C4-2B (cell line): ENCODE measurements at regions not wholly inside any gene's neighbourhood (a gene's known extent, or its start where the extent isn't known, plus 50 kb on each side); places are given as distances from the start of the nearest gene placed in this dataset.
A peak's percentile ranks its signal among the peaks of the same experiment; 100 is the strongest.

Source experiments
- H3K27ac ChIP-seq: fragments of 450-650 bp; 2 replicates; pipeline ENCODE4 v1.5.1; 2017
- ZFX ChIP-seq: fragments of 450-650 bp; IDR thresholded peaks from 2 replicates; pipeline ENCODE4 v1.6.1; 2017
- TF ChIP-seq, protein P1 (sequence below): fragments of 450-650 bp; conservative IDR thresholded peaks from 2 replicates; pipeline ENCODE4 v1.5.1; 2017; ENCODE audit warnings: mild to moderate bottlenecking

DNA sequence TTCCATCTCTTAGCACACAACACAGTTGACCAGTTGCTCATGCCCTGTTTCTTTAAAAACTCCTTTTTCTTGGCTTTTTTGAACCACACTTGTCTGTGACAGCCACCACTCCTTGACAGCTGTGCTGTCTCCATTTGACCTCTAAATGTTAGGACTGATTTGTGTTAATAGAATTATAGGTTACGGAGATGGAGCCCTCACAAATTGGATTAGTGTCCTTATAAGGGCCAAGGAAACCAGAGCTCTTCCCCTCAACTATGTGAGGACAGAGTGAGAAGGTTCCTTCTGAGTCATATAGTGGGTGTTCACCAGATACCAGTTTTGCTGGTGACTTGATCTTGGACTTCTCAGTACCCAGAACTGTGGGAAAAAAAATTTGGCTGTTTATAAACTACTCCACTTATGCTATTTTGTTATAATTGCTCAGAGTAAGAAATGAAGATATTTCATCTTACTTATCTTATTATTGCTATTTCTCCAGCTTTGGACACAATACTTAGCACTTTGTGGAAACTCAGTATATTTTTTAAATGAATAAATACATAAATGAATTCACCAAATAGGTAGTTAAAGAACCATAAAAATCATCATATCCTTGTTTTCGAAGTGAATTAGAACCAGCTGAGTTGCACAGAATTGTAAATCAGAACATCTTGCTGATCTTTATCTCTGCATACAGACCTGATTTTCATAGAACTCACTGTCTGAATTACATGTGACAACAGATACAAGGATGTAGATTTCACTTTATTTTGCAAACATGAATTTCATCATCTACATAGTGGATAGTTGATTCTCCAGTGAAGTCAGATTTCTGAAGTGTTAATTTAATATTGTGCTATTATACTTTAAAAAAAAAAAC lies 598.5 kb upstream of the IRAK1BP1 start:
- no peak overlapping the region for H3K27ac ChIP-seq
- TF ChIP-seq, protein P1, sequence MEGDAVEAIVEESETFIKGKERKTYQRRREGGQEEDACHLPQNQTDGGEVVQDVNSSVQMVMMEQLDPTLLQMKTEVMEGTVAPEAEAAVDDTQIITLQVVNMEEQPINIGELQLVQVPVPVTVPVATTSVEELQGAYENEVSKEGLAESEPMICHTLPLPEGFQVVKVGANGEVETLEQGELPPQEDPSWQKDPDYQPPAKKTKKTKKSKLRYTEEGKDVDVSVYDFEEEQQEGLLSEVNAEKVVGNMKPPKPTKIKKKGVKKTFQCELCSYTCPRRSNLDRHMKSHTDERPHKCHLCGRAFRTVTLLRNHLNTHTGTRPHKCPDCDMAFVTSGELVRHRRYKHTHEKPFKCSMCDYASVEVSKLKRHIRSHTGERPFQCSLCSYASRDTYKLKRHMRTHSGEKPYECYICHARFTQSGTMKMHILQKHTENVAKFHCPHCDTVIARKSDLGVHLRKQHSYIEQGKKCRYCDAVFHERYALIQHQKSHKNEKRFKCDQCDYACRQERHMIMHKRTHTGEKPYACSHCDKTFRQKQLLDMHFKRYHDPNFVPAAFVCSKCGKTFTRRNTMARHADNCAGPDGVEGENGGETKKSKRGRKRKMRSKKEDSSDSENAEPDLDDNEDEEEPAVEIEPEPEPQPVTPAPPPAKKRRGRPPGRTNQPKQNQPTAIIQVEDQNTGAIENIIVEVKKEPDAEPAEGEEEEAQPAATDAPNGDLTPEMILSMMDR, result no peak
- no peak for TF ChIP-seq ZFX

DNA sequence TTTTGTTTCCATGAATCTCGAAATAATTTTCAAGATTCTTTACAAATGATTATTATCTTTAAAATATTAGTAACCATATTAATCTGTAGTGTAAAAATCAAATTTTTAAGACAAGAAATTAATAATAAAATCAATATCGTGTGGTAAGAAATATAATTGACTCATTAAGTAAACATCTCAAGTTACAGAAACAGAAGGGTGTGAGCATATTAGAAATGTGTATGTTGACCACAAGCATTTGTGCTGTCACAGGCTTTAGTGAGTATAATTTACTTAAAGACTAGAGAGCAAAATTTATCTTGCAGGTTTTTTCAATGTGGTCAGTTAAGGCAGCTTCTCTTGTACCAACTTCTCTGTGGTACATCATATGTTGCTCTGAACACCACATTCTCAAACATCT lies 566.5 kb upstream of the IRAK1BP1 start:
- TF ChIP-seq ZFX, result no peak
- TF ChIP-seq, protein P1, result no peak
- no peak overlapping the region for H3K27ac ChIP-seq

DNA sequence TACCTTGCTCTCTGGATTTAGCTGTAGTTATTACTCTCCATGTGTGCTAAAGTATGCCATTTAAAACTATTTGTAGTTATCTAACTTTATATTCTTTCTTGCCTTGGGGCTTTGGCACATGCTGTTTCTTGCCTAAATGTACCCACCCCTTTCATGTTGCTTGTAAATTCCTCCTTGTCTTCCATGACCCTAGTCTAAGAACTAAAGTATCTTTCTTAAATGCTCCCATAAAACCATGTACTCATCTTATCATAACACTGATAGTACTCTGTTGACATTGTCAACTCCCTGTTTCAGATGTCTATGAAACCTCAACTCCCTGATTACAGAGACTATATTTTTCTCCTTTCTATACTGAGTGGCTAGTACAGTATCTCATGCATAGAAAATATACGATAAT lies 564.9 kb upstream of the IRAK1BP1 start:
- TF ChIP-seq ZFX, result no peak
- TF ChIP-seq, protein P1, result no peak
- H3K27ac ChIP-seq, result no peak overlapping the region

DNA sequence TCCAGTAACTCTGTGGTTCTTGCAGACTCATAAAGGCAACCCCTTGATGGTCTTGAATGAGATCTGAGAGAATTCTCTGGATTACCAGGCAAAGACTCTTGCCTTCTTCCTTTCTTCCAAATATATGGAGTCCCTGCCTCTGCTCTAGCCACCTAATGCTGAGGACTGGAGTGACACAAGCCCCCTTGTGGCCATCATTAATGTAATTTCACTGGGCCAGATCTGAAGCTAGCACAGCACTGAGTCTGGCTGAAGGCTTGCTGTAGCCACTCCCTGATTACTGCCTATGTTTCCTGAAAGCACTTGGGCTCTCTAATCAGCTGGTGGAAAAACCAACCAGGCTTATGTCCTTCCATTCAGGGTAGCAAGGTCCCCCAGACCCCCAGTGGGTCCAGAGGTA lies 559.3 kb upstream of the IRAK1BP1 start:
- TF ChIP-seq, protein P1, result peak; percentile 32
- TF ChIP-seq ZFX, result no peak

DNA sequence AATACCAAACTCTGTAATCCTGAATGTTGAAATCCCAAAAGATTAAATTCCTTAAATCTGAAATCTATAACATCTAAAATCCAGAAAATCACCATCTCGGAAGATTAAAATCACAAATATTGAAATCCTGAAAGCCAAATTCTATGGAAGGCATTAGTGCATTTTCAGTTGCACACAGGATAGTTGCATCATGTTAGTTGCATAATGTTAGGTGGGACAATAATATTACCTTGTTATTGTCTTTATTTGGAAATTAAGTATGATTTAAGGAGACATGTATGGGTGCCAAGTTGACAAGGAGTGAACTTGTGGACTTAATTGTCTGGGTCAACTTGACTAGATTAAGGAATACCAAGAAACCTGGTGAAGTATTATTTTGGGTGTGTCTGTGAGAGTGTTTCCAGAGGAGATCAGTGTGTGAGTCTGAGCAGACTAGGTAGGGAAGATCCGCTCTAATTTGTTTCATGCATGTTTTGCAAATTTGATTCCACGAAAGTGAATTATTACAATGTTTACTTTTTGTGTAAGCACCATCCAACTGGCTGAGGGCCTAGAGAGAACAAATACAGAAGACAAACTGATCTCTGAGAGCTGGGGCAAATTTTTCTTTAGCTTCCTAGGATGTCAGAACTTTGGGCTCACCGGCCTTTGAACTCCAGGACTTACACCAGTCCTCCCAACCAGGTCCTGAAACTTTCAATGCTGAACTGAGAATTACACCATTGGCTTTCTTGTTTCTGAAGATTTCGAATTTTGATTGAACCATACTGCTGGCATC lies 545.1 kb upstream of the IRAK1BP1 start:
- TF ChIP-seq, protein P1, result no peak
- no peak for TF ChIP-seq ZFX
- H3K27ac ChIP-seq, result no peak overlapping the region

More for the DNA sequence above, 559.3 kb upstream of the IRAK1BP1 start:
- H3K27ac ChIP-seq, result no peak overlapping the region

DNA sequence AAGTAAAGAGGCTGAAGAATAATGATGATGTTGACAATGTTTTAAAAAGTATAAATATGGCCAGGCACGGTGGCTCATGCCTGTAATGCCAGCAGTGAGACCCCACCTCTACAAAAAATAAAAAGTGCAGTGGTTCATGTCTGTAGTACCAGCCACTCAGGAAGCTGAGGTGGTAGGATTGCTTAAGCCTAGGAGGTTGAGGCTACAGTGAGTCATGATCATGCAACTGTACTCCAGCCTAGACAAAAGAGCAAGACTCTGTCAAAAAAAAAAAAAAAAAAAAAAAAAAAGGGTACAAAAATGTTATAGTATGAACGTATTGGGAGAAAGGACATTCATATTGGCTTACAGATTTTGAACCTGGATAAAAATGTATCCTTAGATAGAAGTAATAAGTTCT lies 543.1 kb upstream of the IRAK1BP1 start:
- H3K27ac ChIP-seq, result no peak overlapping the region
- TF ChIP-seq ZFX, result no peak
- TF ChIP-seq, protein P1, result no peak

DNA sequence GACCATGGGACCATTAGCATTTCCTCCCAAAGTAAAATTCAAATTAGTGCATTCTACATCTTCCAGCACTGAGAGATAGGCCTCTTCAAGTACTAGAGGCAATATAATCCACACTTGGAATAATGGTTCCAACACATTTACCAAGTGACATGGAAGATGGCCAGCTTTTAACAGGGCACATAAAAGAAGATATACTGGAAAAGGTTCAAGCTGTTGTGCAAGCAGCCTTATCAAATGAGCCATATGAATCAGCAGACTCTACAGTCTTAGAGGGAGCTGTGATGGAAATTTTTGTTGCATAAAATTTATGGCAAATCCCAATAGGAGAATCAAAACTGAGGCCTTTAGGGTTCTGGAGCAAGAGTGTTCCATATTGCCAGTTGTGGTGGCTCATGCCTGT lies 526.6 kb upstream of the IRAK1BP1 start:
- H3K27ac ChIP-seq, result no peak overlapping the region
- TF ChIP-seq, protein P1, result no peak
- TF ChIP-seq ZFX, result no peak
